WTC11 (cell line): ENCODE measurements at regions not wholly inside any gene's neighbourhood (a gene's known extent, or its start where the extent isn't known, plus 50 kb on each side); places are given as distances from the start of the nearest gene placed in this dataset.

ENCODE experiments used
- ATAC-seq: fragments of 200-7000 bp; cut with Tn5 transposase; 2 replicates; pipeline ENCODE4 v1.10.0; 2021; ENCODE audit warnings: mild to moderate bottlenecking, moderate library complexity
- CTCF ChIA-PET: fragments of 300-600 bp; sonication (Branson Sonifier 250); formaldehyde crosslinking; loops from one replicate; lab custom pipeline; 2021; ENCODE audit warnings: antibody characterized with exemption; lab: Charles Lee
- POLR2A ChIA-PET: fragments of 350-600 bp; sonication (Branson Sonifier 250); formaldehyde crosslinking; loops from one replicate; lab custom pipeline; 2021; ENCODE audit warnings: antibody characterized with exemption; lab: Charles Lee
- DNase-seq: peaks from one replicate; pipeline ENCODE4 v3.0.0; 2021; ENCODE audit warnings: low spot score
- H3K27ac Mint-ChIP-seq: 2 replicates; pipeline ENCODE4 v1.8.0; 2021; ENCODE audit warnings: mixed read lengths
- H3K27me3 Mint-ChIP-seq: 2 replicates; pipeline ENCODE4 v1.8.0; 2021; ENCODE audit warnings: low read depth, mild to moderate bottlenecking, moderate library complexity, mixed read lengths
- H3K36me3 Mint-ChIP-seq: 2 replicates; pipeline ENCODE4 v1.8.0; 2021; ENCODE audit warnings: mixed read lengths
- H3K4me1 Mint-ChIP-seq: 2 replicates; pipeline ENCODE4 v1.8.0; 2022; ENCODE audit warnings: mixed read lengths
- H3K4me3 Mint-ChIP-seq: 2 replicates; pipeline ENCODE4 v1.8.0; 2021; ENCODE audit warnings: mild to moderate bottlenecking, moderate library complexity, mixed read lengths
- H3K9me3 Mint-ChIP-seq: 2 replicates; pipeline ENCODE4 v1.8.0; 2021; ENCODE audit warnings: mixed read lengths
- AR ChIP-seq: fragments of 250-450 bp; sonication (Bioruptor Pico); IDR thresholded peaks from 2 replicates; pipeline ENCODE4 v1.9.0; 2021; ENCODE audit warnings: mild to moderate bottlenecking
- CBFB ChIP-seq: sonication (generic); formaldehyde crosslinking; IDR thresholded peaks from 2 replicates; pipeline ENCODE4 v1.8.1; 2022; ENCODE audit warnings: mild to moderate bottlenecking, low read depth, missing genetic modification reagents
- CREM ChIP-seq: sonication (generic); formaldehyde crosslinking; IDR thresholded peaks from 2 replicates; pipeline ENCODE4 v1.8.1; 2022; ENCODE audit warnings: mild to moderate bottlenecking, missing genetic modification reagents, moderate library complexity
- ELF4 ChIP-seq: sonication (generic); formaldehyde crosslinking; IDR thresholded peaks from 2 replicates; pipeline ENCODE4 v1.8.1; 2022; ENCODE audit warnings: low read depth, mild to moderate bottlenecking, moderate library complexity, missing genetic modification reagents
- ESRRA ChIP-seq: sonication (generic); formaldehyde crosslinking; IDR thresholded peaks from 2 replicates; pipeline ENCODE4 v1.8.1; 2022; ENCODE audit warnings: mild to moderate bottlenecking, missing genetic modification reagents, borderline replicate concordance
- FOXK1 ChIP-seq: sonication (generic); formaldehyde crosslinking; IDR thresholded peaks from 2 replicates; pipeline ENCODE4 v1.8.0; 2022; ENCODE audit warnings: mild to moderate bottlenecking, moderate library complexity, missing genetic modification reagents
- GRHL2 ChIP-seq: fragments of 250-450 bp; sonication (Bioruptor Pico); IDR thresholded peaks from 2 replicates; pipeline ENCODE4 v1.8.0; 2022; ENCODE audit warnings: mild to moderate bottlenecking, moderate library complexity; ENCODE audit not compliant: insufficient replicate concordance, severe bottlenecking
- JAZF1 ChIP-seq: fragments of 250-450 bp; sonication (Bioruptor Pico); IDR thresholded peaks from 2 replicates; pipeline ENCODE4 v1.9.0; 2021; ENCODE audit warnings: moderate library complexity, mild to moderate bottlenecking, inconsistent platforms
- JUN ChIP-seq: sonication (generic); formaldehyde crosslinking; IDR thresholded peaks from 2 replicates; pipeline ENCODE4 v1.8.0; 2023; ENCODE audit warnings: mild to moderate bottlenecking, missing genetic modification reagents
- KAT7 ChIP-seq: sonication (generic); formaldehyde crosslinking; IDR thresholded peaks from 2 replicates; pipeline ENCODE4 v1.8.1; 2023; ENCODE audit warnings: missing genetic modification reagents, mild to moderate bottlenecking, borderline replicate concordance
- NFATC4 ChIP-seq: fragments of 250-450 bp; sonication (Bioruptor Pico); IDR thresholded peaks from 2 replicates; pipeline ENCODE4 v1.9.0; 2021; ENCODE audit warnings: mild to moderate bottlenecking
- SMAD3 ChIP-seq: sonication (generic); formaldehyde crosslinking; IDR thresholded peaks from 2 replicates; pipeline ENCODE4 v1.8.0; 2022; ENCODE audit warnings: missing genetic modification reagents, mild to moderate bottlenecking, borderline replicate concordance
- TCF7 ChIP-seq: sonication (generic); formaldehyde crosslinking; IDR thresholded peaks from 2 replicates; pipeline ENCODE4 v1.8.0; 2022; ENCODE audit warnings: mild to moderate bottlenecking, low read depth, missing genetic modification reagents, moderate library complexity
- TEAD1 ChIP-seq: sonication (generic); formaldehyde crosslinking; IDR thresholded peaks from 2 replicates; pipeline ENCODE4 v1.8.0; 2022; ENCODE audit warnings: mild to moderate bottlenecking, missing genetic modification reagents
- ZNF232 ChIP-seq: sonication (generic); formaldehyde crosslinking; IDR thresholded peaks from 2 replicates; pipeline ENCODE4 v1.8.0; 2022; ENCODE audit warnings: mild to moderate bottlenecking, missing genetic modification reagents
- ZNF423 ChIP-seq: fragments of 250-450 bp; sonication (Bioruptor Pico); IDR thresholded peaks from 2 replicates; pipeline ENCODE4 v2.1.2; 2022; ENCODE audit warnings: mild to moderate bottlenecking, moderate library complexity
- ZSCAN18 ChIP-seq: fragments of 250-450 bp; sonication (Bioruptor Pico); IDR thresholded peaks from 2 replicates; pipeline ENCODE4 v2.1.2; 2022; ENCODE audit warnings: mild to moderate bottlenecking, moderate library complexity
- TF ChIP-seq, protein P1 (sequence below): sonication (generic); formaldehyde crosslinking; IDR thresholded peaks from 2 replicates; pipeline ENCODE4 v1.8.1; 2022; ENCODE audit warnings: low read depth, mild to moderate bottlenecking, moderate library complexity, missing genetic modification reagents, borderline replicate concordance
- TF ChIP-seq, protein P2 (sequence below): sonication (generic); formaldehyde crosslinking; IDR thresholded peaks from 2 replicates; pipeline ENCODE4 v1.8.1; 2023; ENCODE audit warnings: mild to moderate bottlenecking, missing genetic modification reagents, moderate library complexity
- TF ChIP-seq, protein P3 (sequence below): sonication (generic); formaldehyde crosslinking; IDR thresholded peaks from 2 replicates; pipeline ENCODE4 v1.8.0; 2022; ENCODE audit warnings: mild to moderate bottlenecking, missing genetic modification reagents

DNA sequence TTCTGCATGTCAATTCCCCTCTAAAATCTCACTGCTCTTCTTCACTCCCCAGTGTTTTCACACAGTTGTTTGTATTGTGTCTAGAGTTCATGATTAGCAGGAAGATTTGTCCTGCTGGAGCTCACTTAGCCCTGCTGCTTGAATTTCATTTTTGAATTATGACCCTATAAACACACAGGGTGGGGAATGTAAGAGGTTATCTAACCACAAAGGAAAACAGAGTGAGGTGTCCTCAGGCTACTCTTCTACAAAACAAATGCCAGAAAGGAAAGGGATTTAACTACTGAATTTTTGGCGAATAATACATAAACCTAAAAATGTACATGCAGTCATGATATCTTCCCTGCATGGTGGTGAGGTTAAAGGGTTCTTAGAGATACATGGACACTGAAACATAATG lies 215.1 kb upstream of the CNTN4 start (continued):
- TF ChIP-seq AR (CRISPR knock-in tag) (no peak), ESRRA (CRISPR knock-in tag) (no peak), NFATC4 (CRISPR knock-in tag) (no peak), TCF7 (CRISPR knock-in tag) (no peak), FOXK1 (CRISPR knock-in tag) (no peak), ELF4 (CRISPR knock-in tag) (no peak)

- DNase-seq, result no peak
- POLR2A ChIA-PET, result no interaction called here
- H3K9me3 Mint-ChIP-seq, result peaks cover 83% of the 10 kb centered on the region
These were observed 206.2 kb upstream of the CNTN4 start for GRCh38 chr3:1892459-1892858.

More at GRCh38 chr3:1892459-1892858, 206.2 kb upstream of the CNTN4 start:
- Mint-ChIP-seq H3K4me1 (no peaks in the 10 kb centered on the region), H3K4me3 (no peak overlapping the region), H3K36me3 (peaks cover 64% of the 10 kb centered on the region), H3K27ac (no peak overlapping the region), H3K27me3 (peaks cover 14% of the 10 kb centered on the region)
- CTCF ChIA-PET, result no interaction called here
- no peak for ATAC-seq
- no peak for TF ChIP-seq KAT7 (CRISPR knock-in tag)
- TF ChIP-seq GRHL2 (CRISPR knock-in tag), result no peak
- TF ChIP-seq, protein P1, sequence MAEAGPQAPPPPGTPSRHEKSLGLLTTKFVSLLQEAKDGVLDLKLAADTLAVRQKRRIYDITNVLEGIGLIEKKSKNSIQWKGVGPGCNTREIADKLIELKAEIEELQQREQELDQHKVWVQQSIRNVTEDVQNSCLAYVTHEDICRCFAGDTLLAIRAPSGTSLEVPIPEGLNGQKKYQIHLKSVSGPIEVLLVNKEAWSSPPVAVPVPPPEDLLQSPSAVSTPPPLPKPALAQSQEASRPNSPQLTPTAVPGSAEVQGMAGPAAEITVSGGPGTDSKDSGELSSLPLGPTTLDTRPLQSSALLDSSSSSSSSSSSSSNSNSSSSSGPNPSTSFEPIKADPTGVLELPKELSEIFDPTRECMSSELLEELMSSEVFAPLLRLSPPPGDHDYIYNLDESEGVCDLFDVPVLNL, result no peak
- no peak for TF ChIP-seq JUN (CRISPR knock-in tag)
- TF ChIP-seq ZNF232 (CRISPR knock-in tag), result no peak
- TF ChIP-seq, protein P2, sequence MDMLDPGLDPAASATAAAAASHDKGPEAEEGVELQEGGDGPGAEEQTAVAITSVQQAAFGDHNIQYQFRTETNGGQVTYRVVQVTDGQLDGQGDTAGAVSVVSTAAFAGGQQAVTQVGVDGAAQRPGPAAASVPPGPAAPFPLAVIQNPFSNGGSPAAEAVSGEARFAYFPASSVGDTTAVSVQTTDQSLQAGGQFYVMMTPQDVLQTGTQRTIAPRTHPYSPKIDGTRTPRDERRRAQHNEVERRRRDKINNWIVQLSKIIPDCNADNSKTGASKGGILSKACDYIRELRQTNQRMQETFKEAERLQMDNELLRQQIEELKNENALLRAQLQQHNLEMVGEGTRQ, result no peak
- TF ChIP-seq, protein P3, sequence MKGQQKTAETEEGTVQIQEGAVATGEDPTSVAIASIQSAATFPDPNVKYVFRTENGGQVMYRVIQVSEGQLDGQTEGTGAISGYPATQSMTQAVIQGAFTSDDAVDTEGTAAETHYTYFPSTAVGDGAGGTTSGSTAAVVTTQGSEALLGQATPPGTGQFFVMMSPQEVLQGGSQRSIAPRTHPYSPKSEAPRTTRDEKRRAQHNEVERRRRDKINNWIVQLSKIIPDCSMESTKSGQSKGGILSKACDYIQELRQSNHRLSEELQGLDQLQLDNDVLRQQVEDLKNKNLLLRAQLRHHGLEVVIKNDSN (CRISPR knock-in tag), result no peak
- no peak for TF ChIP-seq SMAD3 (CRISPR knock-in tag)
- TF ChIP-seq CBFB, result no peak
- no peak for TF ChIP-seq CREM (CRISPR knock-in tag)
- no peak for TF ChIP-seq ZNF423 (CRISPR knock-in tag)
- no peak for TF ChIP-seq AR (CRISPR knock-in tag)
- TF ChIP-seq JAZF1 (CRISPR knock-in tag), result no peak
- TF ChIP-seq ZSCAN18, result no peak
- no peak for TF ChIP-seq TEAD1
